Sigmoid colon (tissue), 4 donors: ENCODE measurements at regions not wholly inside any gene's neighbourhood (a gene's known extent, or its start where the extent isn't known, plus 50 kb on each side); places are given as distances from the start of the nearest gene placed in this dataset.

ENCODE experiments used
- EP300 ChIP-seq, 4 donors: sonication (generic); formaldehyde crosslinking; IDR thresholded peaks; one replicate each; pipeline ENCODE4 v1.6.1; 2017; ENCODE audit warnings: antibody characterized with exemption in 4 of 4
- POLR2A ChIP-seq, 2 donors: fragments of 450-650 bp; IDR thresholded peaks; one replicate each; pipeline ENCODE4 v1.6.1; 2016; ENCODE audit warnings: antibody characterized with exemption in 2 of 2, mild to moderate bottlenecking in 2 of 2, moderate library complexity in 2 of 2
- POLR2AphosphoS5 ChIP-seq, 4 donors: sonication (generic); formaldehyde crosslinking; IDR thresholded peaks; one replicate each; pipeline ENCODE4 v1.6.1; 2017; ENCODE audit warnings: antibody characterized with exemption in 4 of 4
- TF ChIP-seq, protein P1 (sequence below), 4 experiments: fragments of 450-650 bp in 3 of 4; fragments of 200-600 bp in 1 of 4; IDR thresholded peaks; one replicate each; pipeline ENCODE4 v1.5.1; 2016 to 2019; ENCODE audit warnings: antibody characterized with exemption in 4 of 4, mild to moderate bottlenecking in 3 of 4, moderate library complexity in 2 of 4

DNA sequence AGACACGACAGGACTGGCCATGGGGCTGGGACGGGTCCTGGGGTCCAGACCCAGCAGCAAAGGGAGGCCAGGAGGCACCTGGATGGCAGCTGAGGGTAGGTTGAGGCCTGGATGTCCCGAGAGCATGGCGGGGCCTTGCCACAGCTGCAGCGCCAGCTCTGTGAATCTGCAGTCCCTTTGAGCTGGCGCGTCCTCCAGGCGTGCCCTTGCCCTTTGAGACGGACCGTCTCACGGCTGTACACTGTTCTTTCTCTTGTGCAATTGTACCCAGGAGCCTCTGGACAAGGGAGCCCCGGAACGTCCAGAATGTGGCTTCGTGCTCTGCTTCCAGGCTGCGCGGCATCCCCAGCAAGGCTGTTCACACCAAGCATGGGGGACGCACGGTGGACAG, 69.5 kb upstream of the CIBAR2 start:
- TF ChIP-seq POLR2A (IDR thresholded peaks at IDR 0.05) (no peak), POLR2AphosphoS5 (IDR thresholded peaks at IDR 0.05) (no peak), EP300 (IDR thresholded peaks at IDR 0.05) (no peak)
- TF ChIP-seq, protein P1, sequence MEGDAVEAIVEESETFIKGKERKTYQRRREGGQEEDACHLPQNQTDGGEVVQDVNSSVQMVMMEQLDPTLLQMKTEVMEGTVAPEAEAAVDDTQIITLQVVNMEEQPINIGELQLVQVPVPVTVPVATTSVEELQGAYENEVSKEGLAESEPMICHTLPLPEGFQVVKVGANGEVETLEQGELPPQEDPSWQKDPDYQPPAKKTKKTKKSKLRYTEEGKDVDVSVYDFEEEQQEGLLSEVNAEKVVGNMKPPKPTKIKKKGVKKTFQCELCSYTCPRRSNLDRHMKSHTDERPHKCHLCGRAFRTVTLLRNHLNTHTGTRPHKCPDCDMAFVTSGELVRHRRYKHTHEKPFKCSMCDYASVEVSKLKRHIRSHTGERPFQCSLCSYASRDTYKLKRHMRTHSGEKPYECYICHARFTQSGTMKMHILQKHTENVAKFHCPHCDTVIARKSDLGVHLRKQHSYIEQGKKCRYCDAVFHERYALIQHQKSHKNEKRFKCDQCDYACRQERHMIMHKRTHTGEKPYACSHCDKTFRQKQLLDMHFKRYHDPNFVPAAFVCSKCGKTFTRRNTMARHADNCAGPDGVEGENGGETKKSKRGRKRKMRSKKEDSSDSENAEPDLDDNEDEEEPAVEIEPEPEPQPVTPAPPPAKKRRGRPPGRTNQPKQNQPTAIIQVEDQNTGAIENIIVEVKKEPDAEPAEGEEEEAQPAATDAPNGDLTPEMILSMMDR (IDR thresholded peaks at IDR 0.05) = no peak
